ENCODE measurements at regions not wholly inside any gene's neighbourhood (a gene's known extent, or its start where the extent isn't known, plus 50 kb on each side); places are given as distances from the start of the nearest gene placed in this dataset.
"Not testable (repeated sequence)": the region's sequence is repeated elsewhere in the genome, so short reads cannot be mapped to it uniquely, and the experiment has no call there.

- no peak for DNase-seq (ENCODE audit: low read depth in 2 of 3, low spot score in 1 of 3)
These were observed 262.5 kb upstream of the B3GALT2 start for GRCh38 chr1:193448682-193449461.

- DNase-seq (ENCODE audit: low read depth in 2 of 3, low spot score in 1 of 3), result no peak
These were observed 257.5 kb upstream of the B3GALT2 start for GRCh38 chr1:193443886-193444285.

GRCh38 chr1:193438771-193439170 is 252.4 kb upstream of the B3GALT2 start:
- no peak for DNase-seq (ENCODE audit: low read depth in 2 of 3, low spot score in 1 of 3)

- DNase-seq (ENCODE audit: low read depth in 2 of 3, low spot score in 1 of 3), result no peak
These were observed 251.9 kb upstream of the B3GALT2 start for GRCh38 chr1:193438312-193438711.

- DNase-seq (ENCODE audit: low read depth in 2 of 3, low spot score in 1 of 3), result no peak
These were observed 251.4 kb upstream of the B3GALT2 start for GRCh38 chr1:193437785-193438184.

- not testable (repeated sequence) for DNase-seq (ENCODE audit: low read depth in 2 of 3, low spot score in 1 of 3)
These were observed 250.9 kb upstream of the B3GALT2 start for GRCh38 chr1:193437333-193437732.

GRCh38 chr1:193435781-193436180 is 249.4 kb upstream of the B3GALT2 start:
- DNase-seq (ENCODE audit: low read depth in 2 of 3, low spot score in 1 of 3), result no peak

GRCh38 chr1:193434319-193434718 is 247.9 kb upstream of the B3GALT2 start:
- DNase-seq (ENCODE audit: low read depth in 2 of 3, low spot score in 1 of 3), result no peak

- no peak for DNase-seq (ENCODE audit: low read depth in 2 of 3, low spot score in 1 of 3)
These were observed 247.2 kb upstream of the B3GALT2 start for GRCh38 chr1:193433599-193433998.

GRCh38 chr1:193432979-193433587 is 246.7 kb upstream of the B3GALT2 start:
- DNase-seq (ENCODE audit: low read depth in 2 of 3, low spot score in 1 of 3), result no peak

GRCh38 chr1:193431265-193431977 is 245.0 kb upstream of the B3GALT2 start:
- DNase-seq (ENCODE audit: low read depth in 2 of 3, low spot score in 1 of 3), result no peak

- DNase-seq (ENCODE audit: low read depth in 2 of 3, low spot score in 1 of 3), result no peak
These were observed 241.1 kb upstream of the B3GALT2 start for GRCh38 chr1:193427524-193427923.

GRCh38 chr1:193426061-193426460 is 239.6 kb upstream of the B3GALT2 start:
- DNase-seq (ENCODE audit: low read depth in 2 of 3, low spot score in 1 of 3), result no peak

- no peak for DNase-seq (ENCODE audit: low read depth in 2 of 3, low spot score in 1 of 3)
These were observed 235.1 kb upstream of the B3GALT2 start for GRCh38 chr1:193421487-193421886.

GRCh38 chr1:193419295-193419694 is 232.9 kb upstream of the B3GALT2 start:
- no peak for DNase-seq (ENCODE audit: low read depth in 2 of 3, low spot score in 1 of 3)

GRCh38 chr1:193418745-193419058 is 232.3 kb upstream of the B3GALT2 start:
- no peak for DNase-seq (ENCODE audit: low read depth in 2 of 3, low spot score in 1 of 3)

- peak in 1 of 3 donors; percentile 13 for DNase-seq (ENCODE audit: low read depth in 2 of 3, low spot score in 1 of 3)
These were observed 231.7 kb upstream of the B3GALT2 start for GRCh38 chr1:193417945-193418744.

- no peak for DNase-seq (ENCODE audit: low read depth in 2 of 3, low spot score in 1 of 3)
These were observed 231.0 kb upstream of the B3GALT2 start for GRCh38 chr1:193417403-193417802.

- no peak for DNase-seq (ENCODE audit: low read depth in 2 of 3, low spot score in 1 of 3)
These were observed 230.0 kb upstream of the B3GALT2 start for GRCh38 chr1:193416226-193417024.

GRCh38 chr1:193415256-193415655 is 228.8 kb upstream of the B3GALT2 start:
- no peak for DNase-seq (ENCODE audit: low read depth in 2 of 3, low spot score in 1 of 3)

- DNase-seq (ENCODE audit: low read depth in 2 of 3, low spot score in 1 of 3), result no peak
These were observed 227.0 kb upstream of the B3GALT2 start for GRCh38 chr1:193413376-193413775.

Measured in stimulated activated CD4-positive, alpha-beta T cell treated with anti-CD3 and anti-CD28 coated beads, Interleukin-12 subunit alpha, Interleukin-12 subunit beta, amount 100 ng/mL, for 48 hours (primary cell).